ENCODE measurements at regions not wholly inside any gene's neighbourhood (a gene's known extent, or its start where the extent isn't known, plus 50 kb on each side); places are given as distances from the start of the nearest gene placed in this dataset.
"Not testable (repeated sequence)": the region's sequence is repeated elsewhere in the genome, so short reads cannot be mapped to it uniquely, and the experiment has no call there.

- H3K27ac Mint-ChIP-seq = no peak overlapping the region
- H3K4me3 Mint-ChIP-seq = no peak overlapping the region
- H3K36me3 Mint-ChIP-seq = peaks cover 10% of the 10 kb centered on the region
- POLR2A ChIA-PET = no interaction called here
- no peaks in the 10 kb centered on the region for H3K27me3 Mint-ChIP-seq
- DNase-seq = no peak
- H3K9me3 Mint-ChIP-seq = peaks cover 18% of the 10 kb centered on the region
- ATAC-seq (ENCODE audit: low read depth) = no peak
- H3K4me1 Mint-ChIP-seq = peaks cover 6% of the 10 kb centered on the region
These were observed 350.0 kb downstream of the CD83 start for GRCh38 chr6:14467591-14467990.

DNA sequence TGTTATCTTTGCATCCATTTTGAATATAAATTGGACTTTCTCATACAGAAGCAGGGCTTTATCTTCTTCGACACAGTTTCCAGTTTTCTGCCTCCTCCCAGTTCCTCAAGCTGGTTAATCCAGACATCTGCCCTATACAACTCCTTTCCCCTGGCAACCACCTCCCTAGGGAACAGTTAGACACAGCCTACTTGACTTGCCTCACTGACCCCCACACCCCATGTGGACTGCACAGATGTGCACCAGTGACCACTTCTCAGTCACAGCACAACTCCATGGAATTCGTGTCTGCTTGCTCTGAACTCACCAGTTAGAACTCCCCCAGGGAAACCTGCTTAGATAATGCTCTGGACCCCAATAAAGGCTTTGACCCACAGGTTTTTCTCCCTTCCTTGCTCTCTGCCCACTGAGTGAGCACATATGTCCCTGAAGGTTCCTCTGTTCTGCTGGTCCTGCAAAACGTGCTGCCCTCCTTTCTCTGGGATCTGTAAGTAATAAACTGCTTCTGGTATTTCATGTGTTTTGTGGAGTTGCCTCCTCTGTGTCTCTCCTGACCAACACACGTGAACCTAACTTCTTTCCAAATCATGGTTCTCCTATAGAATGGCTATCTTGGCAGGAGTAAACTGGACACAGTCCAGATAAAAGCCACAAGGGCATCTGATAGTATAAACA is 351.2 kb downstream of the CD83 start:
- ATAC-seq (ENCODE audit: low read depth) (no peak), DNase-seq (no peak)
- peaks cover 10% of the 10 kb centered on the region for H3K36me3 Mint-ChIP-seq
- H3K27ac Mint-ChIP-seq = no peak overlapping the region
- POLR2A ChIA-PET = no interaction called here
- peaks cover 17% of the 10 kb centered on the region for H3K9me3 Mint-ChIP-seq
- H3K27me3 Mint-ChIP-seq = no peaks in the 10 kb centered on the region
- H3K4me1 Mint-ChIP-seq = peaks cover 6% of the 10 kb centered on the region
- no peak overlapping the region for H3K4me3 Mint-ChIP-seq

DNA sequence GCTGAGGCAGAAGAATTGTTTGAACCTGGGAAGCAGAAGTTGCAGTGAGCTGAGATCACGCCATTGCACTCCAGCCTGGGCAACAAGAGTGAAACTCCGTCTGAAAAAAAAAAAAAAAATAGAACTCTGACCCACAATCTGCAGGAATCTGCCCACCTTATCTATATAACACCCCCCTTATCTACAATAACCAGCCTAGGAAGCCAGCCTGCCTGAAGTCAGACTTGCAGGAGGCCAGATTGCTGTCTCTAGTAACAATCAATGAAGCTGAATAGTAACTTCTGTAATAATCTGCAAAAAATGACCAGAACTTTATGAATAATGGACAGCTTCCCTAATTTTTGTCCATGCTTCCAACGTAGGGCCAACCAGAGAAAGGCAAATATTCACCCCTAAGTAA is 352.5 kb downstream of the CD83 start:
- POLR2A ChIA-PET = no interaction called here
- DNase-seq = no peak
- peaks cover 10% of the 10 kb centered on the region for H3K36me3 Mint-ChIP-seq
- H3K27ac Mint-ChIP-seq = no peak overlapping the region
- no peak for ATAC-seq (ENCODE audit: low read depth)
- peaks cover 3% of the 10 kb centered on the region for H3K27me3 Mint-ChIP-seq
- H3K9me3 Mint-ChIP-seq = peaks cover 16% of the 10 kb centered on the region
- no peak overlapping the region for H3K4me3 Mint-ChIP-seq
- H3K4me1 Mint-ChIP-seq = peaks cover 6% of the 10 kb centered on the region

- Mint-ChIP-seq H3K4me1 (peaks cover 6% of the 10 kb centered on the region), H3K27me3 (peaks cover 3% of the 10 kb centered on the region), H3K9me3 (peaks cover 13% of the 10 kb centered on the region), H3K27ac (no peak overlapping the region), H3K36me3 (peaks cover 8% of the 10 kb centered on the region), H3K4me3 (no peak overlapping the region)
- ATAC-seq (ENCODE audit: low read depth) = no peak
- POLR2A ChIA-PET = no interaction called here
- no peak for DNase-seq
These were observed 353.1 kb downstream of the CD83 start for GRCh38 chr6:14470671-14471070.

DNA sequence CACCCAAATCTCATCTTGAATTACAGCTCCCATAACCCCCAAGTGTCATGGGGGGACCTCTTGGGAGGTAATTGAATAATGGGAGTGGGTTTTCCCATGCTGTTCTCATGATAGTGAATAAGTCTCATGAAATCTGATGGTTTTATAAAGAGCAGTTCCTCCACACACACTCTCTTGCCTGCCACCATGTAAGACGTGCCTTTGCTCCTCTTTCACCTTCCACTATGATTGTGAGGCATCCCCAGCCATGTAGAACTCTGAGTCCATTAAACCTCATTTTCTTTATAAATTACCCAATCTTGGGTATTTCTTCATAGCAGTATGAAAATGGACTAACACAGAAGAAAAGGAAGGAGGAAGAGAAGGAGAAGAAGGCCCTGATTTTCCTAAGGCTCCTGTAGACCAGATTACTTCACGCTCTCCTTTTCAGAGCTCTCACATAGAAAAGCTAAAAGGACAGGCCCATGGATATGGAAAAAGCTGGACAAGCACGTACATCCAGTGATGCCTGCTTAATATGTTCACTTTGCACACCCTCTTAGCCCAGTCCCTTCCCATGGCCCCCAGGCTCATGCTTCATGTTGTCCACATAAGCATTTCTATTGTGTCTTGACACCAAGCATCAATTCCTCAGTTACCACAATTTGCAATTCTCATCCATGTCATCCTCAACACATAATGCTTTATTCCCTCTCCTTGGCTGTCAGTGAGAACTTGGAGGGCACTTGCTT is 354.8 kb downstream of the CD83 start:
- peaks cover 3% of the 10 kb centered on the region for H3K27me3 Mint-ChIP-seq
- no peak overlapping the region for H3K27ac Mint-ChIP-seq
- H3K9me3 Mint-ChIP-seq = peaks cover 8% of the 10 kb centered on the region
- H3K36me3 Mint-ChIP-seq = peaks cover 6% of the 10 kb centered on the region
- peaks cover 6% of the 10 kb centered on the region for H3K4me1 Mint-ChIP-seq
- DNase-seq = no peak
- POLR2A ChIA-PET = no interaction called here
- H3K4me3 Mint-ChIP-seq = no peak overlapping the region
- ATAC-seq (ENCODE audit: low read depth) = no peak

DNA sequence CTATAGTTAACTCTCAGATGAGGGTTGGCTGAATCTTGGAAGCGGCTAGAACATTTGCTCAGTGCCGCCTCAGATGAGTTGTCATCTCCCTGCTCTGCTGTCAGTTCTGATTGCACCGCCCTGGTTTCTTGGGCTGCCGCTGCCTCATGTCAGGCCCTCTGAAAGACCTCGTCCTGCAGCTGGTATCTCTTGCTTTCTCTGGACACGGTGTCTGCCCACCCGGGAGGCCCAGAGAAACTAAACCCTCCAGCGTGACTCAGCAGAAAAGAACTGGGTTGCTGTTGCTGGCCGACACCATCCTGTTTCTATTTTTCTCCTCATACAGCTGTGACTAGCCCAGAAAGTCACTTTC is 355.4 kb downstream of the CD83 start:
- H3K36me3 Mint-ChIP-seq = peaks cover 6% of the 10 kb centered on the region
- no peak overlapping the region for H3K27ac Mint-ChIP-seq
- peaks cover 6% of the 10 kb centered on the region for H3K9me3 Mint-ChIP-seq
- POLR2A ChIA-PET = no interaction called here
- peaks cover 3% of the 10 kb centered on the region for H3K27me3 Mint-ChIP-seq
- peaks cover 4% of the 10 kb centered on the region for H3K4me1 Mint-ChIP-seq
- no peak for DNase-seq
- no peak for ATAC-seq (ENCODE audit: low read depth)
- no peak overlapping the region for H3K4me3 Mint-ChIP-seq

DNA sequence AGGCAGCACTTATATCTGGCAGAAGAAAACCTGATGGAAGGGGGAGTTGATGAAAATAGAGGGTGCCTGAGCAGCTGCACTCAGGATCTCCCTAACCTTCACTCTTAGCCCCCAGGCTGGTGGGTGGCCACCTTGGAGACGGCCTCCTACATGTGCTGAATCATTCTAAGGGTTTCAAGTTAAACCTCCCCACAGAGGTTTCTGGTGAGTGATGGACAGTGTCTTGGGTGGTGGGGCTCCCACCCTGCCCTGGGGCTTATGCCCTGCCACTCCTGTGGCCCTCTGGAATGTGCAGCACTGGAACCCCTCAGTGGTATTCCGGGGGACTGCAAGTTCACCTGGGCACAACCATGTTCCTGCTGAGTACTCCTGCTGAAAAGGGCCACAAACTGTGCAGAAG is 357.2 kb downstream of the CD83 start:
- DNase-seq = no peak
- POLR2A ChIA-PET = no interaction called here
- no peak overlapping the region for H3K4me3 Mint-ChIP-seq

GRCh38 chr6:14475306-14475705 is 357.7 kb downstream of the CD83 start:
- Mint-ChIP-seq H3K36me3 (peaks cover 2% of the 10 kb centered on the region), H3K27me3 (peaks cover 3% of the 10 kb centered on the region), H3K4me3 (no peak overlapping the region), H3K4me1 (no peaks in the 10 kb centered on the region), H3K9me3 (no peaks in the 10 kb centered on the region), H3K27ac (no peak overlapping the region)
- DNase-seq (no peak), ATAC-seq (ENCODE audit: low read depth) (no peak)
- POLR2A ChIA-PET = no interaction called here

More for the DNA sequence above, 357.2 kb downstream of the CD83 start:
- H3K27me3 Mint-ChIP-seq = peaks cover 3% of the 10 kb centered on the region
- no peaks in the 10 kb centered on the region for H3K4me1 Mint-ChIP-seq
- no peak overlapping the region for H3K27ac Mint-ChIP-seq
- no peaks in the 10 kb centered on the region for H3K9me3 Mint-ChIP-seq
- H3K36me3 Mint-ChIP-seq = peaks cover 2% of the 10 kb centered on the region
- no peak for ATAC-seq (ENCODE audit: low read depth)

GRCh38 chr6:14476793-14477531 is 359.4 kb downstream of the CD83 start:
- H3K27ac Mint-ChIP-seq = no peak overlapping the region
- no peak overlapping the region for H3K4me3 Mint-ChIP-seq
- POLR2A ChIA-PET = no interaction called here
- H3K4me1 Mint-ChIP-seq = no peaks in the 10 kb centered on the region
- no peaks in the 10 kb centered on the region for H3K36me3 Mint-ChIP-seq
- DNase-seq = no peak
- ATAC-seq (ENCODE audit: low read depth) = no peak
- H3K9me3 Mint-ChIP-seq = peaks cover 2% of the 10 kb centered on the region
- H3K27me3 Mint-ChIP-seq = peaks cover 3% of the 10 kb centered on the region

- no peak overlapping the region for H3K4me3 Mint-ChIP-seq
- ATAC-seq (ENCODE audit: low read depth) (no peak), DNase-seq (no peak)
- POLR2A ChIA-PET = no interaction called here
- no peak overlapping the region for H3K27ac Mint-ChIP-seq
- peaks cover 3% of the 10 kb centered on the region for H3K27me3 Mint-ChIP-seq
- peaks cover under 1% of the 10 kb centered on the region for H3K36me3 Mint-ChIP-seq
- no peaks in the 10 kb centered on the region for H3K4me1 Mint-ChIP-seq
- H3K9me3 Mint-ChIP-seq = peaks cover 3% of the 10 kb centered on the region
These were observed 360.0 kb downstream of the CD83 start for GRCh38 chr6:14477559-14477958.

GRCh38 chr6:14478381-14479225 is 361.0 kb downstream of the CD83 start:
- POLR2A ChIA-PET = no interaction called here
- Mint-ChIP-seq H3K9me3 (peaks cover 3% of the 10 kb centered on the region), H3K4me1 (no peaks in the 10 kb centered on the region), H3K36me3 (peaks cover 2% of the 10 kb centered on the region), H3K4me3 (no peak overlapping the region), H3K27ac (no peak overlapping the region), H3K27me3 (peaks cover 3% of the 10 kb centered on the region)
- DNase-seq = no peak
- ATAC-seq (ENCODE audit: low read depth) = no peak

GRCh38 chr6:14481946-14482345 is 364.4 kb downstream of the CD83 start:
- H3K4me3 Mint-ChIP-seq; H3K4me1 Mint-ChIP-seq; POLR2A ChIA-PET; H3K36me3 Mint-ChIP-seq; H3K27me3 Mint-ChIP-seq; H3K27ac Mint-ChIP-seq; DNase-seq; ATAC-seq (ENCODE audit: low read depth); H3K9me3 Mint-ChIP-seq: not testable (repeated sequence)

GRCh38 chr6:14487625-14488024 is 370.1 kb downstream of the CD83 start:
- POLR2A ChIA-PET = no interaction called here
- Mint-ChIP-seq H3K27me3 (peaks cover 1% of the 10 kb centered on the region), H3K4me1 (peaks cover 1% of the 10 kb centered on the region), H3K27ac (no peak overlapping the region), H3K4me3 (no peak overlapping the region), H3K9me3 (peaks cover 3% of the 10 kb centered on the region), H3K36me3 (peaks cover 4% of the 10 kb centered on the region)
- ATAC-seq (ENCODE audit: low read depth) (no peak), DNase-seq (no peak)

All from activated naive CD8-positive, alpha-beta T cell treated with anti-CD3 and anti-CD28 coated beads, Interleukin-2, amount 10 ng/mL, durations not matched to agents 7 days and 5 days (primary cell).